Thyroid gland (tissue), 4 donors: ENCODE measurements at regions not wholly inside any gene's neighbourhood (a gene's known extent, or its start where the extent isn't known, plus 50 kb on each side); places are given as distances from the start of the nearest gene placed in this dataset.
A peak's percentile ranks its signal among the peaks of the same experiment; 100 is the strongest.

ENCODE experiments used
- DNase-seq, 2 donors: peaks; one replicate each; pipeline ENCODE4 v3.0.0-alpha.2; 2019
- H3K27ac ChIP-seq, 3 donors: fragments of 200-600 bp; sonication (generic); 1 replicate in 2 of 3; 2 replicates in 1 of 3; pipeline ENCODE4 v1.5.1; 2016 to 2019; ENCODE audit warnings: mild to moderate bottlenecking in 1 of 3, moderate library complexity in 1 of 3
- H3K27me3 ChIP-seq: fragments of 200-600 bp; sonication (generic); one replicate; pipeline ENCODE4 v1.5.1; 2019
- H3K36me3 ChIP-seq, 2 donors: fragments of 200-600 bp; sonication (generic); one replicate each; pipeline ENCODE4 v1.5.1; 2016 to 2019
- H3K4me1 ChIP-seq, 2 donors: fragments of 200-600 bp; sonication (generic); one replicate each; pipeline ENCODE4 v1.5.1; 2017 to 2019
- H3K4me3 ChIP-seq, 3 donors: fragments of 200-600 bp; sonication (generic); replicated peaks in 1 of 3; 1 replicate in 2 of 3; 2 replicates in 1 of 3; pipeline ENCODE4 v1.5.1; 2016; ENCODE audit warnings: mild to moderate bottlenecking in 1 of 3
- H3K9me3 ChIP-seq: fragments of 200-600 bp; sonication (generic); one replicate; pipeline ENCODE4 v1.5.1; 2017
- CTCF ChIP-seq, 6 experiments: fragments of 200-600 bp in 3 of 6; fragments of 450-650 bp in 3 of 6; sonication (generic) in 3 of 6; IDR thresholded peaks; one replicate each; pipeline ENCODE4 v1.5.1; 2016 to 2019; ENCODE audit warnings: antibody characterized with exemption in 6 of 6, mild to moderate bottlenecking in 2 of 6, inconsistent platforms in 1 of 6, moderate library complexity in 1 of 6
- POLR2A ChIP-seq, 2 donors: fragments of 450-650 bp; IDR thresholded peaks; one replicate each; pipeline ENCODE4 v1.6.1; 2017; ENCODE audit warnings: antibody characterized with exemption in 2 of 2, mild to moderate bottlenecking in 2 of 2, moderate library complexity in 1 of 2
- WGBS, 2 donors: methylation state at CpG; one replicate each; pipeline ENCODE4 v1.1.5; 2017; 5-methylcytosine and 5-hydroxymethylcytosine counted together
- intact Hi-C: fragments of 100-400 bp; cut with DNase I; formaldehyde crosslinking; loops from one replicate; pipeline ENCODE4 v1.15.1; 2023

GRCh38 chr13:53197424-53197823 lies 168.8 kb downstream of the OLFM4 start:
- 81 to 85% methylated on average over 1 of the region's 1 CpG for WGBS, 2 donors
- no peaks in the 10 kb centered on the region for H3K9me3 ChIP-seq
- H3K4me1 ChIP-seq: peaks cover 0 to 13% of the 10 kb centered on the region in 2 donors
- no peak overlapping the region for H3K27ac ChIP-seq
- H3K4me3 ChIP-seq: no peak overlapping the region
- no peak for DNase-seq
- intact Hi-C loops: no loop called here
- no peaks in the 10 kb centered on the region for H3K36me3 ChIP-seq
- no peak for TF ChIP-seq CTCF (IDR thresholded peaks at IDR 0.05)
- TF ChIP-seq POLR2A (IDR thresholded peaks at IDR 0.05): no peak
- H3K27me3 ChIP-seq: no peaks in the 10 kb centered on the region

- no peak for DNase-seq
- Histone ChIP-seq H3K27me3 (no peaks in the 10 kb centered on the region), H3K36me3 (no peaks in the 10 kb centered on the region), H3K4me1 (peaks cover 0 to 13% of the 10 kb centered on the region in 2 donors), H3K9me3 (no peaks in the 10 kb centered on the region), H3K4me3 (no peak overlapping the region), H3K27ac (no peak overlapping the region)
- 85% methylated on average over 1 of the region's 1 CpG for WGBS, 2 donors
- intact Hi-C loops: no loop called here
- TF ChIP-seq POLR2A (IDR thresholded peaks at IDR 0.05) (no peak), CTCF (IDR thresholded peaks at IDR 0.05) (no peak)
These were observed 169.4 kb downstream of the OLFM4 start for GRCh38 chr13:53198017-53198416.

GRCh38 chr13:53198736-53199135 lies 170.1 kb downstream of the OLFM4 start:
- no peaks in the 10 kb centered on the region for H3K9me3 ChIP-seq
- H3K36me3 ChIP-seq: no peaks in the 10 kb centered on the region
- TF ChIP-seq CTCF (IDR thresholded peaks at IDR 0.05): no peak
- TF ChIP-seq POLR2A (IDR thresholded peaks at IDR 0.05): no peak
- H3K4me1 ChIP-seq: peaks cover 0 to 13% of the 10 kb centered on the region in 2 donors
- WGBS, 2 donors: 73 to 80% methylated on average over 4 of the region's 4 CpGs
- H3K27me3 ChIP-seq: no peaks in the 10 kb centered on the region
- intact Hi-C loops: no loop called here
- no peak for DNase-seq
- H3K27ac ChIP-seq: no peak overlapping the region
- no peak overlapping the region for H3K4me3 ChIP-seq

- H3K36me3 ChIP-seq: no peaks in the 10 kb centered on the region
- 82 to 84% methylated on average over 26 to 34 of the region's 34 CpGs for WGBS, 2 donors
- H3K27me3 ChIP-seq: no peaks in the 10 kb centered on the region
- TF ChIP-seq POLR2A (IDR thresholded peaks at IDR 0.05) (no peak), CTCF (IDR thresholded peaks at IDR 0.05) (no peak)
- DNase-seq: no peak
- peaks cover 0 to 13% of the 10 kb centered on the region in 2 donors for H3K4me1 ChIP-seq
- intact Hi-C loops: loop anchor here (5.0 kb wide), 1 partner anchor 353 kb away; the partner anchor contains the start of gene PCDH8
- no peaks in the 10 kb centered on the region for H3K9me3 ChIP-seq
- H3K4me3 ChIP-seq: no peak overlapping the region
- H3K27ac ChIP-seq: no peak overlapping the region
These were observed 171.5 kb downstream of the OLFM4 start for GRCh38 chr13:53200075-53200474.

GRCh38 chr13:53200498-53201453 lies 172.2 kb downstream of the OLFM4 start:
- H3K4me1 ChIP-seq: peaks cover 0 to 13% of the 10 kb centered on the region in 2 donors
- no peaks in the 10 kb centered on the region for H3K36me3 ChIP-seq
- intact Hi-C loops: loop anchor here (5.0 kb wide), 1 partner anchor 353 kb away; the partner anchor contains the start of gene PCDH8
- no peak overlapping the region for H3K4me3 ChIP-seq
- TF ChIP-seq POLR2A (IDR thresholded peaks at IDR 0.05) (no peak), CTCF (IDR thresholded peaks at IDR 0.05) (peak; percentile 43 to 89 (median 58))
- 22% methylated on average over 23 of the region's 121 CpGs; no CpG with 5 or more reads in 1 of the 2 donors for WGBS, 2 donors
- no peak overlapping the region for H3K27ac ChIP-seq
- H3K9me3 ChIP-seq: no peaks in the 10 kb centered on the region
- no peaks in the 10 kb centered on the region for H3K27me3 ChIP-seq
- DNase-seq: peak; percentile 82 to 85
